ENCODE measurements at regions not wholly inside any gene's neighbourhood (a gene's known extent, or its start where the extent isn't known, plus 50 kb on each side); places are given as distances from the start of the nearest gene placed in this dataset.

- TF ChIP-seq, protein P1, sequence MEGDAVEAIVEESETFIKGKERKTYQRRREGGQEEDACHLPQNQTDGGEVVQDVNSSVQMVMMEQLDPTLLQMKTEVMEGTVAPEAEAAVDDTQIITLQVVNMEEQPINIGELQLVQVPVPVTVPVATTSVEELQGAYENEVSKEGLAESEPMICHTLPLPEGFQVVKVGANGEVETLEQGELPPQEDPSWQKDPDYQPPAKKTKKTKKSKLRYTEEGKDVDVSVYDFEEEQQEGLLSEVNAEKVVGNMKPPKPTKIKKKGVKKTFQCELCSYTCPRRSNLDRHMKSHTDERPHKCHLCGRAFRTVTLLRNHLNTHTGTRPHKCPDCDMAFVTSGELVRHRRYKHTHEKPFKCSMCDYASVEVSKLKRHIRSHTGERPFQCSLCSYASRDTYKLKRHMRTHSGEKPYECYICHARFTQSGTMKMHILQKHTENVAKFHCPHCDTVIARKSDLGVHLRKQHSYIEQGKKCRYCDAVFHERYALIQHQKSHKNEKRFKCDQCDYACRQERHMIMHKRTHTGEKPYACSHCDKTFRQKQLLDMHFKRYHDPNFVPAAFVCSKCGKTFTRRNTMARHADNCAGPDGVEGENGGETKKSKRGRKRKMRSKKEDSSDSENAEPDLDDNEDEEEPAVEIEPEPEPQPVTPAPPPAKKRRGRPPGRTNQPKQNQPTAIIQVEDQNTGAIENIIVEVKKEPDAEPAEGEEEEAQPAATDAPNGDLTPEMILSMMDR (IDR thresholded peaks at IDR 0.05; ENCODE audit: insufficient read depth, low read depth, low read length) = no peak
- TF ChIP-seq EZH2 (IDR thresholded peaks at IDR 0.05; ENCODE audit: insufficient read depth, low read length) = no peak
Observed at GRCh38 chr16:76906552-76906951, 284.4 kb upstream of the MON1B start.

Data from astrocyte (in vitro differentiated cells and primary cell).